RWPE2 (cell line): ENCODE measurements at regions not wholly inside any gene's neighbourhood (a gene's known extent, or its start where the extent isn't known, plus 50 kb on each side); places are given as distances from the start of the nearest gene placed in this dataset.

ENCODE experiments used
- ATAC-seq: fragments of 200-7000 bp; cut with Tn5 transposase; 3 replicates; pipeline ENCODE4 v1.9.1; 2021; ENCODE audit warnings: low read depth
- DNase-seq: peaks from one replicate; pipeline ENCODE4 v3.0.0-alpha.2; 2020; ENCODE audit warnings: low spot score
- H3K27ac ChIP-seq: fragments of 450-650 bp; 2 replicates; pipeline ENCODE4 v1.5.1; 2017; ENCODE audit warnings: mild to moderate bottlenecking; ENCODE audit not compliant: poor library complexity, severe bottlenecking
- H3K27me3 ChIP-seq: fragments of 250-450 bp; sonication (Bioruptor Pico); 2 replicates; pipeline ENCODE4 v1.5.1; 2021; ENCODE audit warnings: mild to moderate bottlenecking, moderate library complexity; ENCODE audit not compliant: insufficient read depth, poor library complexity, severe bottlenecking
- H3K36me3 ChIP-seq: fragments of 250-450 bp; sonication (Bioruptor Pico); 2 replicates; pipeline ENCODE4 v1.5.1; 2020; ENCODE audit warnings: low read depth, mild to moderate bottlenecking, moderate library complexity
- H3K4me1 ChIP-seq: fragments of 250-450 bp; sonication (Bioruptor Pico); 2 replicates; pipeline ENCODE4 v1.5.1; 2021; ENCODE audit warnings: mild to moderate bottlenecking, moderate library complexity; ENCODE audit not compliant: insufficient read depth, poor library complexity, severe bottlenecking
- H3K4me3 ChIP-seq: fragments of 250-450 bp; sonication (Bioruptor Pico); 2 replicates; pipeline ENCODE4 v1.5.1; 2021; ENCODE audit warnings: mild to moderate bottlenecking, moderate library complexity; ENCODE audit not compliant: severe bottlenecking
- H3K9me3 ChIP-seq: fragments of 250-450 bp; sonication (Bioruptor Pico); 2 replicates; pipeline ENCODE4 v1.5.1; 2021; ENCODE audit warnings: mild to moderate bottlenecking, moderate library complexity; ENCODE audit not compliant: severe bottlenecking
- CTCF ChIP-seq: fragments of 450-650 bp; IDR thresholded peaks from one replicate; pipeline ENCODE4 v1.5.1; 2017; ENCODE audit warnings: mild to moderate bottlenecking, moderate library complexity; ENCODE audit not compliant: poor library complexity, severe bottlenecking

GRCh38 chr5:124262470-124262869 is 484.0 kb downstream of the ZNF608 start:
- no peaks in the 10 kb centered on the region for H3K4me1 ChIP-seq
- DNase-seq (no peak), ATAC-seq (no peak)
- no peaks in the 10 kb centered on the region for H3K36me3 ChIP-seq
- H3K9me3 ChIP-seq = no peaks in the 10 kb centered on the region
- peaks cover 10% of the 10 kb centered on the region for H3K27me3 ChIP-seq
- TF ChIP-seq CTCF = no peak
- H3K27ac ChIP-seq = no peak overlapping the region
- no peak overlapping the region for H3K4me3 ChIP-seq

GRCh38 chr5:124261848-124262247 is 484.6 kb downstream of the ZNF608 start:
- ATAC-seq (no peak), DNase-seq (no peak)
- Histone ChIP-seq H3K27me3 (peaks cover 10% of the 10 kb centered on the region), H3K36me3 (no peaks in the 10 kb centered on the region), H3K4me1 (no peaks in the 10 kb centered on the region), H3K27ac (no peak overlapping the region), H3K9me3 (no peaks in the 10 kb centered on the region), H3K4me3 (no peak overlapping the region)
- TF ChIP-seq CTCF = no peak

GRCh38 chr5:124260921-124261515 is 485.4 kb downstream of the ZNF608 start:
- TF ChIP-seq CTCF = no peak

GRCh38 chr5:124259017-124259416 is 487.4 kb downstream of the ZNF608 start:
- H3K36me3 ChIP-seq = no peaks in the 10 kb centered on the region
- H3K4me1 ChIP-seq = no peaks in the 10 kb centered on the region
- no peak overlapping the region for H3K27ac ChIP-seq
- H3K27me3 ChIP-seq = peaks cover 7% of the 10 kb centered on the region
- DNase-seq = no peak
- H3K4me3 ChIP-seq = no peak overlapping the region
- peaks cover 2% of the 10 kb centered on the region for H3K9me3 ChIP-seq
- TF ChIP-seq CTCF = no peak
- ATAC-seq = no peak

More at GRCh38 chr5:124260921-124261515, 485.4 kb downstream of the ZNF608 start:
- Histone ChIP-seq H3K27me3 (peaks cover 10% of the 10 kb centered on the region), H3K9me3 (no peaks in the 10 kb centered on the region), H3K4me3 (no peak overlapping the region), H3K27ac (no peak overlapping the region), H3K36me3 (no peaks in the 10 kb centered on the region), H3K4me1 (no peaks in the 10 kb centered on the region)
- no peak for ATAC-seq
- no peak for DNase-seq

GRCh38 chr5:124257048-124257447 is 489.4 kb downstream of the ZNF608 start:
- ATAC-seq (no peak), DNase-seq (no peak)
- Histone ChIP-seq H3K4me3 (no peak overlapping the region), H3K4me1 (no peaks in the 10 kb centered on the region), H3K27me3 (no peaks in the 10 kb centered on the region), H3K9me3 (peaks cover 2% of the 10 kb centered on the region), H3K27ac (no peak overlapping the region), H3K36me3 (no peaks in the 10 kb centered on the region)
- no peak for TF ChIP-seq CTCF
